Vagina (tissue), 2 donors: ENCODE measurements at regions not wholly inside any gene's neighbourhood (a gene's known extent, or its start where the extent isn't known, plus 50 kb on each side); places are given as distances from the start of the nearest gene placed in this dataset.

Experiments used
- DNase-seq, 2 donors: peaks; one replicate each; pipeline ENCODE4 v3.0.0-alpha.2; 2017; ENCODE audit errors: extremely low spot score in 2 of 2
- H3K27ac ChIP-seq: fragments of 200-600 bp; sonication (generic); one replicate; pipeline ENCODE4 v1.5.1; 2019
- H3K27me3 ChIP-seq: fragments of 200-600 bp; sonication (generic); one replicate; pipeline ENCODE4 v1.5.1; 2019
- H3K36me3 ChIP-seq, 2 donors: fragments of 200-600 bp; sonication (generic); one replicate each; pipeline ENCODE4 v1.5.1; 2017 to 2019
- H3K4me1 ChIP-seq: fragments of 200-600 bp; sonication (generic); one replicate; pipeline ENCODE4 v1.5.1; 2019
- H3K4me3 ChIP-seq, 2 donors: fragments of 200-600 bp; sonication (generic); 1 replicate in 1 of 2; 2 replicates in 1 of 2; pipeline ENCODE4 v1.5.1; 2016 to 2019
- H3K9me3 ChIP-seq: fragments of 200-600 bp; sonication (generic); one replicate; pipeline ENCODE4 v1.5.1; 2019
- CTCF ChIP-seq, 3 experiments: fragments of 450-650 bp in 2 of 3; fragments of 200-600 bp in 1 of 3; sonication (generic) in 1 of 3; IDR thresholded peaks; one replicate each; pipeline ENCODE4 v1.5.1; 2017 to 2019; ENCODE audit warnings: antibody characterized with exemption in 3 of 3, mild to moderate bottlenecking in 2 of 3, moderate library complexity in 2 of 3
- POLR2A ChIP-seq, 2 donors: fragments of 450-650 bp; IDR thresholded peaks; one replicate each; pipeline ENCODE4 v1.6.1; 2017; ENCODE audit warnings: antibody characterized with exemption in 2 of 2, mild to moderate bottlenecking in 2 of 2, moderate library complexity in 2 of 2
- POLR2AphosphoS5 ChIP-seq, 2 donors: sonication (generic); formaldehyde crosslinking; IDR thresholded peaks; one replicate each; pipeline ENCODE4 v1.9.0; 2017; ENCODE audit warnings: antibody characterized with exemption in 2 of 2, mild to moderate bottlenecking in 2 of 2, low read depth in 1 of 2; ENCODE audit not compliant: insufficient read depth in 1 of 2
- intact Hi-C: fragments of 100-400 bp; cut with DNase I; formaldehyde crosslinking; loops from one replicate; pipeline ENCODE4 v1.15.1; 2023

GRCh38 chr7:130973637-130974036 lies 239.6 kb upstream of the KLF14 start:
- Histone ChIP-seq H3K27me3 (no peaks in the 10 kb centered on the region), H3K4me3 (no peak overlapping the region), H3K9me3 (no peaks in the 10 kb centered on the region), H3K4me1 (peaks cover 20% of the 10 kb centered on the region), H3K27ac (no peak overlapping the region), H3K36me3 (peaks cover 0 to 3% of the 10 kb centered on the region in 2 donors)
- intact Hi-C loops, result no loop called here
- TF ChIP-seq POLR2A (IDR thresholded peaks at IDR 0.05) (no peak), CTCF (IDR thresholded peaks at IDR 0.05) (no peak), POLR2AphosphoS5 (IDR thresholded peaks at IDR 0.05; ENCODE audit: insufficient read depth in 1 of 2, low read depth in 1 of 2) (no peak)
- DNase-seq, result no peak

GRCh38 chr7:130974169-130974568 lies 240.2 kb upstream of the KLF14 start:
- no peak overlapping the region for H3K27ac ChIP-seq
- no peaks in the 10 kb centered on the region for H3K9me3 ChIP-seq
- H3K4me3 ChIP-seq, result no peak overlapping the region
- TF ChIP-seq CTCF (IDR thresholded peaks at IDR 0.05) (no peak), POLR2AphosphoS5 (IDR thresholded peaks at IDR 0.05; ENCODE audit: insufficient read depth in 1 of 2, low read depth in 1 of 2) (no peak)
- no peaks in the 10 kb centered on the region for H3K27me3 ChIP-seq
- intact Hi-C loops, result no loop called here
- DNase-seq, result no peak
- H3K36me3 ChIP-seq, result peaks cover 0 to 3% of the 10 kb centered on the region in 2 donors
- H3K4me1 ChIP-seq, result peaks cover 20% of the 10 kb centered on the region

- DNase-seq, result no peak
- intact Hi-C loops, result no loop called here
- Histone ChIP-seq H3K4me1 (peaks cover 23% of the 10 kb centered on the region), H3K27me3 (no peaks in the 10 kb centered on the region), H3K36me3 (peaks cover 0 to 3% of the 10 kb centered on the region in 2 donors), H3K27ac (no peak overlapping the region), H3K9me3 (no peaks in the 10 kb centered on the region), H3K4me3 (no peak overlapping the region)
- TF ChIP-seq CTCF (IDR thresholded peaks at IDR 0.05) (no peak), POLR2AphosphoS5 (IDR thresholded peaks at IDR 0.05; ENCODE audit: insufficient read depth in 1 of 2, low read depth in 1 of 2) (peak in 1 of 2 donors; percentile 16), POLR2A (IDR thresholded peaks at IDR 0.05) (no peak)
Observed at GRCh38 chr7:130974794-130975193, 240.8 kb upstream of the KLF14 start.

- peaks cover 0 to 3% of the 10 kb centered on the region in 2 donors for H3K36me3 ChIP-seq
- no peak for TF ChIP-seq CTCF (IDR thresholded peaks at IDR 0.05)
- no peak for TF ChIP-seq POLR2A (IDR thresholded peaks at IDR 0.05)
- TF ChIP-seq POLR2AphosphoS5 (IDR thresholded peaks at IDR 0.05; ENCODE audit: insufficient read depth in 1 of 2, low read depth in 1 of 2), result no peak
- no peaks in the 10 kb centered on the region for H3K9me3 ChIP-seq
- H3K4me1 ChIP-seq, result peaks cover 16% of the 10 kb centered on the region
- intact Hi-C loops, result no loop called here
- no peaks in the 10 kb centered on the region for H3K27me3 ChIP-seq
- DNase-seq, result no peak
- H3K27ac ChIP-seq, result no peak overlapping the region
- H3K4me3 ChIP-seq, result no peak overlapping the region
Observed at GRCh38 chr7:130975731-130976130, 241.7 kb upstream of the KLF14 start.

GRCh38 chr7:130982160-130982638 lies 248.2 kb upstream of the KLF14 start:
- TF ChIP-seq POLR2A (IDR thresholded peaks at IDR 0.05) (no peak), POLR2AphosphoS5 (IDR thresholded peaks at IDR 0.05; ENCODE audit: insufficient read depth in 1 of 2, low read depth in 1 of 2) (no peak), CTCF (IDR thresholded peaks at IDR 0.05) (peak in 2 of 3 experiments; percentile 20 to 31)
- Histone ChIP-seq H3K27me3 (no peaks in the 10 kb centered on the region), H3K27ac (no peak overlapping the region), H3K9me3 (no peaks in the 10 kb centered on the region), H3K4me1 (peaks cover 74% of the 10 kb centered on the region), H3K4me3 (no peak overlapping the region), H3K36me3 (peaks cover 0 to 12% of the 10 kb centered on the region in 2 donors)
- no peak for DNase-seq
- intact Hi-C loops, result loop anchor here (10.0 kb wide), 1 partner anchor 63 kb away; no protein-coding TSS in a partner anchor
